Stimulated activated CD4-positive, alpha-beta T cell treated with anti-CD3 and anti-CD28 coated beads, Interleukin-1b, Interleukin-23, amount 100 ng/mL, for 4 hours (primary cell): ENCODE measurements at regions not wholly inside any gene's neighbourhood (a gene's known extent, or its start where the extent isn't known, plus 50 kb on each side); places are given as distances from the start of the nearest gene placed in this dataset.

Source experiments
- DNase-seq, 2 donors: peaks; one replicate each; pipeline ENCODE4 v3.0.0-alpha.2; 2020; ENCODE audit warnings: low read depth in 2 of 2

- DNase-seq: no peak
Observed at GRCh38 chr11:122277493-122277892, 161.5 kb upstream of the BLID start.

DNA sequence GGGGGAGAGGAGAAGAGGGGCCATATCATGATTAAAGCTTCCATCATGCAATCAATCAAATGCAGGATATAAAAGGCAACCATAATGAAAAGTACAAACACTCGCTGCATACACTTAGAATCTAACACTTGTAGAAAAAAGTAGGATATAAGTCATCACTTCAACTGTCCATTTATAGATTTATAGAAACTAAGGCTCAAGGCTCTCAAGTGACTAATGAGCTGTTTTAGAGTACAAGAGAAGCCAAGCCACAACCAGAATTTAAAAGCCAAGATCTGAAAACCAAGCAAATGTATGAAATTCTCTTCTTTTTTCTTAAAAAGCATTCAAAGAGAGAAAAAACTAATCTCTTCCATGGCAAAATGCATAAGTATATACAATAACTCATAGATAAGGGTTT lies 160.2 kb upstream of the BLID start:
- no peak for DNase-seq

DNA sequence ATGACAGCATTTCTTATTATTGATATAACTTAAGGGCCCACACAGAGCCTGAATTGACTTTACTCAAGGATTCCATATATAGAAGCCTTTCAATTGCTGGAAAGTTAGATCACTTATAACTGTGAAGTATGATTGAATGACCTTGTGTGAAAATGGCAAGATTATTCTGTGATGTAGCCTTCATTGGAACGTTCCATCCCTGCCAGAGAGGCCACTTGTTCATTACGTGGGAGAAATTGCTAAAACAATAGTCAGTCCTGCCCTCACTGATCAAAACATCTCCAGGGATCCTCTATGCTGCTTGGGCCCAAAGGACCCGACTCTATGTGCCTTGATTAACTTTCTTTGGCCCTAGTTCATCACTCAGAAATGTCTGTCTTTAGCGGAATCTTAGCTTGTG lies 159.5 kb upstream of the BLID start:
- DNase-seq: no peak

DNA sequence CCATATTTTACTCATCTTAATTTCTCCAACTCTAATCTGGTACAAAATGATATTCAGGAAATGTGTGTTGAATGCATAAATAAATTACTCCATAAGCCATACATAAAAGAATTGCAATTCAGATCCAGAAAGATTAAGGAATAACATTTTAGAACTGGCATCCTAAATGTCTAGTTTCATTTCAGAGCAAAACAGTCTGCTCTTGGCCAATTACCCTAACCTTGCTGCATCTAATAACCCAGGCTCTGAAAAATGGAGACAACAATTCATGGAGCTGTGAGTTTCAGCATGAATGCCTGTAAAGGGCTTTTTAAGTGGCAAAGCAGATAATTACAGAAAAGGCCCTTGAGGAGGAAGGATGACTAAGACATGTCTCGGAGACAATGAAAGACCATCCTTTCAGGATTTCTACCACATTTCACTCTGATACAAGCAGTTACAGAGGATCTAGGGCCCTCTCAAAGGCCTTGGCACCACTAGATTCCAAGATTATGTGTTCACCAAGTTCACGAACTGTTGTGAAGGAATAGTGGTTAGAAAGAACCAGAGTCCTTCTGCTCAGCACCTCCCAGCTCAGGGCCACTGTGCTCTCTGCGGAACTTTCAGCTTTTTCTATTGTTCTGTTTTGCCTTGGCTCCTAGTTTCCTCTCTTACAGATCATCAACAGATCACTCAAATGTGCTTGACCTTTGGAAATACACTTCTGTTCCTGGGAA lies 157.6 kb upstream of the BLID start:
- no peak for DNase-seq

DNA sequence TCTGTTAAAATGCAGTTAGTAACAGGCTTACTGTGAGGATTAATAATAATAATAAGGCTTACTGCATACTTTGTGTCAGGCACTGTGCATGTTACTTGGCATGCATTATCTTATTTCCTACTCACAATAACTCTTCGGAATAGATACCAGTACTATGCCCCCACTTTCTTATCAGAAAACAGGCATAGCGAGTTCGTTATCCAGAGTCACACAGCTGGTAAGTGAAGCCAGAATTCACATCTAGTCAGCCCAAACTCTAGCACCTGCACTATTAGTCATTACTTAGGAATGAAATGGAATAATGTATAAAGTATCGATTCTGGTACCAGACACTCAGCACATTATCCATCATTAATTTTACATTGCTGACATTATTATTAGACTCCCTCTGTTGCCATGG lies 155.7 kb upstream of the BLID start:
- DNase-seq: no peak

- DNase-seq: no peak
Observed at GRCh38 chr11:122271137-122271536, 155.1 kb upstream of the BLID start.

GRCh38 chr11:122270535-122270934 lies 154.5 kb upstream of the BLID start:
- DNase-seq: no peak

DNA sequence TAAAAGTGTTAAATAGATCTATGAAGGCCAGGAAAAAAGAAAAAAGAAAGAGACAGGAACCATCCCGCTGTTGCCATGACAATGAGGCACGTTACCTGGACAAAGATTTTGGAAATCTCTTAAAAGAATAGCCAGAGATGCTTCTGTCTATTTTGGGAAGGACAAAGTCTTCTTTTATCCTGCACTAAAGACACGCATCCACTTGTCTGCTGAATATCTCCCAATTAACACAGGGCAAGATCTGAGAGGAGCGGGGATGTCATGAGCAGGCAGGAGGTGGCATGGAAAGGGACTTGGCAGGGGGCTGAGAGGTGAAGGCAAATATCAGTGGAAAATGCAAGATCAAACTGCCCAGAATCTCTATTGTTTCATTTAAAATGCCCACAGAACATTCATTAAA lies 153.8 kb upstream of the BLID start:
- no peak for DNase-seq

DNA sequence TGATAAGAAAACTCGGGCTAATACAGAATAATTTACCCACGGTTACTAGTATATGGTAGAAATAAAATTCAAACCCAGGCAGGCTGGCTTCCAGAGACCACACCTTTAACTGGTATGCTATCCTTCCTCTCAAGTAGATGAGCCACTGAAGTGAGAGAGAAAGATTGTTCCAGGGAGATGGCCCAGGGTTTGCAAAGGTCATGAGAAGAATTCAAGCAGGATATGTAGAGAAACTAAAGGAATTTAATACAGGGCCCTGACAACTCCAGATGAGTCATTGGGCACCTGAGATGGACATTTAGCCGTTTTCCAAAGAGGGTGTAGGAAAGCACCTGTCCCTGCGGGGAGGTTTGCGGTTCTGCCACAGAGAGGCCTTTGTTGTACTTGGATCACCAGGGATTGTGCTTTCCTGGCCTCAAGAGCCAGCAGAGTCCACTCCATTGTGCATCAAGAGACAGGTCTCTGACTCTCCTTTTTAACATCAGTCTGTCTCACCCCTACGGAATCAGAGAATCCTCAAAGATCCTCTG lies 152.7 kb upstream of the BLID start:
- DNase-seq: no peak

GRCh38 chr11:122267602-122268001 lies 151.6 kb upstream of the BLID start:
- no peak for DNase-seq

GRCh38 chr11:122265981-122266380 lies 150.0 kb upstream of the BLID start:
- no peak for DNase-seq

GRCh38 chr11:122264121-122264520 lies 148.1 kb upstream of the BLID start:
- no peak for DNase-seq

DNA sequence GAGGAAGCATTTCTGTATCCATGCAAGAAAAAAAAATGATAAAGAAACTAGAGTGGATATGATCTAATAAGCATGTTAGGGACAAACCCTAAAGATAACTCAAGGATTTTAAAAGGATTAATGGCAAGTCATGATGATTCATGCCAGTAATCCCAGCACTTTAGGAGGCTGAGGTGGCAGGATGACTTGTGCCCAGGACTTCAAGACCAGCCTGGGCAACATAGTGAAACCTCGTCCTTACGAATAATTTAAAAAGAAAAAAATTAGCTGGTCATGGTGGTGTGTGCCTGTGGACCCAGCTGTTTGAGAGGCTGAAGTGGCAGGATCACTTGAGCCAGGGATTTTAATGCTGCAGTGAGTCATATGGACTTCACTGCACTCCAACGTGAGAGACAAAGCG lies 145.5 kb upstream of the BLID start:
- DNase-seq: no peak

GRCh38 chr11:122259195-122259821 lies 143.3 kb upstream of the BLID start:
- DNase-seq: no peak

- DNase-seq: no peak
Observed at GRCh38 chr11:122258446-122259194, 142.6 kb upstream of the BLID start.

DNA sequence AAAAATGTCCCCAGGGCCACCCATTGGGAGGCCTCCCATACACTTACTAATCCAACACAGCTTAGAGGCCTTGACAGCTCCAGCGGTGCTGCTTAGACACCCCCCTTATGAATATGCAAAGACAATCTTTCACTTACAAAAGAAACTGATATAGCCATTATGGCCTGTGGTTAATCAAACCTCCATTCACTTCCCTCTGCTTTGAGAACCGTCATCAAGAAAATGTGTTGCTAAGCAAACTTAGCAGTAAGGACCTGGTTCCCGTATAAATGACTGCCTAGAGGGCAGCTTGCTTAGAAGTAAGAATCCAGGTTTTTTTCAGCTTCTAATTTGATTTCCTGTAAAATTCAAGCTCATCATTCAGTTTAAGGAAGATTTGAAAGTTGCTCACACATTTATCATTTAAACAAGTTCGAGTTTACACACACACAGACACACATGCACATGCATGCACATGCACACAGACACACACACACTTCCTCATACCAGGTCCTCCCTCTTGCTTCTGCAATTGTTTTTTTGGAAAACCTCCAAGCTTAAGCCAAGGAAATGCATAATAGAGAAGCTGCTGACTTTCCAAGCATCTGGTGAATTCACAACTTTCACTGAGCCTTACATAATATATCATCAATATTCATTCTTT lies 137.7 kb upstream of the BLID start:
- no peak for DNase-seq

DNA sequence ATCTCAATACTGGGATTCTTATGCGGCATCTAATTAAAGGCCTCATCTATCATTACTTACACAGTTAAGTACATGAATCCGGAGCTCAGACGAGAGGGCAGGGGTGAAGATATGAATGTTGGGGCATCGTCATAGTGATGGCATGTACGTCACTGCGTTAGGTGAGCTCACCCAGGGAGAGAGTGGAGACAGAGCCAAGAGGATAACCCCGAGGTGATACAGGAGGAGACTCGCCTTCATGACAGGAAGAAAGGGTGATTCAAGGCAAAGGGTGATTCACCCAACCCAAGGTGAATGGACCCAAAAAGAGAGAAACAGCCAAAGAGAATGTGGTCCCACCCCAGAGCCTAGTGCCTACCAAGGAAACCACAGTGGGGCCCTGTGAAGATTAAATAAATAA lies 132.9 kb upstream of the BLID start:
- DNase-seq: no peak

GRCh38 chr11:122248131-122248530 lies 132.1 kb upstream of the BLID start:
- no peak for DNase-seq

DNA sequence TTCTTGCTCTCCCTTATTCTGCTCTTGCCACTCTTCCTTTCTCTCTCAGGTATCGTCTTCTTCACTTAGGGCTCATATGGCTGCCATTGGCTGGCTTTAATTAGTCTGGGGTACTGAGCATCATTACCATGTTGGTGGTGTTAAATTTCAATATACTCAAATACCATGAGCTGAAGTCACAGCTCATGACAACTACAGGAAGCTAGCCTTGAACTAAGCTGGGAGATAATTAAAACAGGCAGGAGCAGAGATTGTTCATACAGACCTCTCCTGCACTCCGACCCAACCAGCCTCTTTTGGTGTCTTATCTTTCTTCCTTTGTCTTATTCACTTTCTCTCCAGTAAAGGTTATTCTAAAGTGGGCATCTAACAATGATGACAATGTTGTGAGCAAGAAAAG lies 130.9 kb upstream of the BLID start:
- DNase-seq: no peak

GRCh38 chr11:122242731-122243130 lies 126.7 kb upstream of the BLID start:
- no peak for DNase-seq

GRCh38 chr11:122241566-122241965 lies 125.6 kb upstream of the BLID start:
- no peak for DNase-seq

DNA sequence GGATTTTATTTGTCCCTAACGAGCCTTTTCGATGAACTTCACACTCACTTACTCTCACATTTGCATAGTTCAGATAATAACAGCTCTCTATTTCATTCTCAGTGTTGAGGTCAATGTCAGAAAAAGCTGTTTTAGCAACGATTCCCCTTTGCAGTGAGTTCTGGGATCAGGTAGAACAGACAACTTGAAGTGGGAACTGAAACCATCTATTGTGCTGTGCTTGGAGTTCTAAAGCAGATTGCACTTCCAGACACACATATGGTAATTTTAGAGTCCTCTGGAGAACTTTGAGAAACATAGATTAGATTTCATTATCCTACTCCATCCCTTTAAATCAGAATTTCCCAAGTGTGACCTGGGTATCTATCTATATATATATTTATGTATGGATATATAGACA lies 124.6 kb upstream of the BLID start:
- DNase-seq: no peak
